ENCODE measurements at regions not wholly inside any gene's neighbourhood (a gene's known extent, or its start where the extent isn't known, plus 50 kb on each side); places are given as distances from the start of the nearest gene placed in this dataset.
"Not testable (repeated sequence)": the region's sequence is repeated elsewhere in the genome, so short reads cannot be mapped to it uniquely, and the experiment has no call there.

DNA sequence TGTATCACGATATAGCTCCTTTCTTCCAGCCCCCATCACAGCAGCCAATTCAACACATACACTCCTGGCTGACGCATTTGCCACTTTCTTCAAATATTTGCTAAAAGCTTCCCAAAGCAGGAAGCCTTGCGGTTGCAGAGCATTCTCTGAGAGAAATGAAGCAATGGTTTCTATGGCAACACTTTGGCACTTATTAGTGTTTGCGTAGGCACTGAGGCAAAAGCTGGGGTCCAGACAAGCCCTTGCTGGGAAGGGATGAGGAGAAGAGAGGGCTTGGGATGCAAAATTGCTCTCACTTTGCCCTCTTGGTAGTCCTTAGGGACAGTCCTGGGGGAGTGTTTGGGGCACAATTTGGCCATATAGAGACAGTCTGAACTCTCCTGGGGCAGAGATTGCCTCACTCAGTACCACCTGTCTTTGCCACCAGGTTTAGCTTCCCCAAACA, 55.0 kb upstream of the PAK3 start:
- Histone ChIP-seq H3K36me3 (replicated peaks; ENCODE audit: control insufficient read depth, insufficient read depth, low read length) (no peaks in the 10 kb centered on the region), H3K4me3 (ENCODE audit: insufficient read depth, low read depth, low read length) (no peak overlapping the region)
- DNase-seq = no peak

DNA sequence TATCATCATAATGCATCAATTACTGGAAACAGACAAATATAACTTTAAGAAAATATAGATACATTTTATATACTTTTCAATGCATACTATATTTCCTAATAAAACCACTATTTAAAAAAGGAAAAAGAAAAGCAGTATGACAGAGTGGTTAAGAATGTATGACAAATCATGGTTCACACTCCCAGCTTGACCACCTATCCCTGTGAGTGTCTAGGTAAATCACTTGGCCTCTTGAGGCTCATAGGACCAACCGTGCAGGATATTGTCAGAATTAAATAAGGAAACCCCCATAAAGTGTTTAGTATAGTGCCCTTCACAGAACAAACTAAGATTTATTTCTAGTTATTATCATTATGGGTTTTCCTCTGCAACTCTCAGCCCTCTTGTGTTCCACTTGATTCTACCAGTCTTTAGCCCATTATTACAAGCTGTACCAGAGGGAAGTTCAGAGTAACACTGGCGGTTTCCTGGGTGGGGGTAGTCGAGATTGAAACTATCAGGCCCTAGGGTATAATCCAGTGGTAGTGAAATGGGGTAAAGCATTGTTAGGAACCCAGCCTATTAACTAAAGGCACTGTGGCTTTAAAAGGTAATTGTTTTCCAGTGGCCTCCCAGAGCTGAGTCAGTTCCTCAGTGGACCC, 55.5 kb upstream of the PAK3 start:
- DNase-seq = no peak
- Histone ChIP-seq H3K27me3 (ENCODE audit: control insufficient read depth, insufficient read depth, low read length) (no peaks in the 10 kb centered on the region), H3K4me3 (ENCODE audit: insufficient read depth, low read depth, low read length) (no peak overlapping the region), H3K36me3 (replicated peaks; ENCODE audit: control insufficient read depth, insufficient read depth, low read length) (no peaks in the 10 kb centered on the region)

More for the DNA sequence above, 55.0 kb upstream of the PAK3 start:
- no peaks in the 10 kb centered on the region for H3K27me3 ChIP-seq (ENCODE audit: control insufficient read depth, insufficient read depth, low read length)

GRCh38 chrX:111039606-111040005, 56.4 kb upstream of the PAK3 start:
- Histone ChIP-seq H3K36me3 (replicated peaks; ENCODE audit: control insufficient read depth, insufficient read depth, low read length) (no peaks in the 10 kb centered on the region), H3K27me3 (ENCODE audit: control insufficient read depth, insufficient read depth, low read length) (no peaks in the 10 kb centered on the region), H3K4me3 (ENCODE audit: insufficient read depth, low read depth, low read length) (no peak overlapping the region)
- DNase-seq = peak; percentile 0

GRCh38 chrX:111035991-111036390, 60.0 kb upstream of the PAK3 start:
- DNase-seq = no peak
- no peak overlapping the region for H3K4me3 ChIP-seq (ENCODE audit: insufficient read depth, low read depth, low read length)
- H3K27me3 ChIP-seq (ENCODE audit: control insufficient read depth, insufficient read depth, low read length) = no peaks in the 10 kb centered on the region
- H3K36me3 ChIP-seq (replicated peaks; ENCODE audit: control insufficient read depth, insufficient read depth, low read length) = no peaks in the 10 kb centered on the region

- H3K4me3 ChIP-seq (ENCODE audit: insufficient read depth, low read depth, low read length) = no peak overlapping the region
- no peaks in the 10 kb centered on the region for H3K36me3 ChIP-seq (replicated peaks; ENCODE audit: control insufficient read depth, insufficient read depth, low read length)
- H3K27me3 ChIP-seq (ENCODE audit: control insufficient read depth, insufficient read depth, low read length) = no peaks in the 10 kb centered on the region
- DNase-seq = no peak
Measured at GRCh38 chrX:111035256-111035655, 60.7 kb upstream of the PAK3 start.

GRCh38 chrX:111022998-111023397, 73.0 kb upstream of the PAK3 start:
- H3K27me3 ChIP-seq (ENCODE audit: control insufficient read depth, insufficient read depth, low read length); H3K36me3 ChIP-seq (replicated peaks; ENCODE audit: control insufficient read depth, insufficient read depth, low read length); DNase-seq; H3K4me3 ChIP-seq (ENCODE audit: insufficient read depth, low read depth, low read length): not testable (repeated sequence)

- H3K36me3 ChIP-seq (replicated peaks; ENCODE audit: control insufficient read depth, insufficient read depth, low read length) = no peaks in the 10 kb centered on the region
- H3K27me3 ChIP-seq (ENCODE audit: control insufficient read depth, insufficient read depth, low read length) = no peaks in the 10 kb centered on the region
- no peak overlapping the region for H3K4me3 ChIP-seq (ENCODE audit: insufficient read depth, low read depth, low read length)
- DNase-seq = no peak
Measured at GRCh38 chrX:111020283-111020682, 75.7 kb upstream of the PAK3 start.

DNA sequence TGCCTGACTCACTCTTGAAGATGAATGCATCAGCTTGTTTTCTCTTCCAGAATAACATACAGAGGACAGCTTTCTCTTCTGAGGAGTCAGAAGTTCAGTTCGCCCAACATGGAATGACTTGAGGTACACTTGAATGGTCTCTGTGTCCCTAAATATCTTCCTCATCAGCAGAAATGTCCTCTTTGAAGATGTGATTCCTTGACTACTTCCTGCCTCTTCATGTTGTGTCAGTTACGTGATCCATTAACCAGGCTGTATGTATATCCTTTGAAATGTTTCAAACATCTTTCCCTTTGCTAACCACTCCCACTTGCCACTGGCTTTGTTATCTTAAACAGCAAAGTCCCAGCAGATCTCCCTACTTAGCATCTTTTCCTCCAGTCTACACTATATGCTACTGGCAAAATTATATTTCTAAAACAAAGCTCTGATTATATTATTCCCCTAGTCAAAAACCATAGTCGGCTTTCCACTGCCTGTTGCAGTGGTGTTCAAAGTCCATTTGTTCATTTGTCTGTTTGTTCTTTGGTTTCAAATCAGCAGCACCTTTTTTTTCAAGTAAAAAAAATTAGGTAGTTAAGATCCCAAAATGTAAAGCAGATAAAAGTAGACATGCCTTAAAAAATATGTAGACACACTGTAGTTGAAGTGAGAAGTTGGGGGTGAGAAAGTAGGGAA, 82.1 kb upstream of the PAK3 start:
- Histone ChIP-seq H3K36me3 (replicated peaks; ENCODE audit: control insufficient read depth, insufficient read depth, low read length) (no peaks in the 10 kb centered on the region), H3K4me3 (ENCODE audit: insufficient read depth, low read depth, low read length) (no peak overlapping the region), H3K27me3 (ENCODE audit: control insufficient read depth, insufficient read depth, low read length) (no peaks in the 10 kb centered on the region)
- no peak for DNase-seq

DNA sequence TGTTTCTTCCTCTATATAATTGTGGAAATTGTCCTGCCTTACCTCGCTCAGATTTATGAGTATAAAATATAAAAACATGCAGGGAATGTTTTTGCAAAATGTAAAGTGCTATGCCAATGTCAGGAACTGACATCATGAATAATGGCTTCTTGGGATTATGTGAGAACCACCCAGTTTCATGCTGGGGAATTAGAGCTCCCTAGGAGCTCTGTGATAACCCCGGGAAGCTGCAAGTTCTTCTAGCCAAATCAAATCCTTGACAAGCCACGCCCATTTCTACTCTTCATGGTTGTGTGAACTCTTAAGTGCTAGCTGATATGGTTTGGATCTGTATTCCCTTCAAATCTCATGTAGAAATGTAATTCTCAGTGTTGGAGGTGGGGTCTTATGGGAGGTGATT, 85.9 kb upstream of the PAK3 start:
- Histone ChIP-seq H3K4me3 (ENCODE audit: insufficient read depth, low read depth, low read length) (no peak overlapping the region), H3K27me3 (ENCODE audit: control insufficient read depth, insufficient read depth, low read length) (no peaks in the 10 kb centered on the region), H3K36me3 (replicated peaks; ENCODE audit: control insufficient read depth, insufficient read depth, low read length) (no peaks in the 10 kb centered on the region)
- no peak for DNase-seq

DNA sequence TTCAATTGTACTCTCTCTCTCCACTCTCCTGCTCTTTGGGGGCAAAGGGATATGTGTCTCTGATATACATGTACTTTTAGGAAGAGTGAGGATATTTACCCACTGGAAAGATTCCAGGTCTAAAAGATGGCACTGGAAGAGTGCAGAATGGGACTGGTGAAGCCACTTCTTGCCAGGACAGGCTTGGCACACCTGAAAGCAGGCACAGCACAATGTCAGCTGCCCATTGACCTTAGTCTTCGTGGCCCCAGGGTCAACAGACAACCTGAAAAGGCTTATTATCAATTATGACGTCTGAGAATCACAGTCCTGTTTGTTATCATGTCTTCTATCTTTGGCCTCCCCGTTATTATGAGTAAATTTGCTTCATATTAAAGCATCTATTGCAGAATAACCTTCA, 86.7 kb upstream of the PAK3 start:
- H3K27me3 ChIP-seq (ENCODE audit: control insufficient read depth, insufficient read depth, low read length) = no peaks in the 10 kb centered on the region
- no peak overlapping the region for H3K4me3 ChIP-seq (ENCODE audit: insufficient read depth, low read depth, low read length)
- no peak for DNase-seq
- no peaks in the 10 kb centered on the region for H3K36me3 ChIP-seq (replicated peaks; ENCODE audit: control insufficient read depth, insufficient read depth, low read length)

DNA sequence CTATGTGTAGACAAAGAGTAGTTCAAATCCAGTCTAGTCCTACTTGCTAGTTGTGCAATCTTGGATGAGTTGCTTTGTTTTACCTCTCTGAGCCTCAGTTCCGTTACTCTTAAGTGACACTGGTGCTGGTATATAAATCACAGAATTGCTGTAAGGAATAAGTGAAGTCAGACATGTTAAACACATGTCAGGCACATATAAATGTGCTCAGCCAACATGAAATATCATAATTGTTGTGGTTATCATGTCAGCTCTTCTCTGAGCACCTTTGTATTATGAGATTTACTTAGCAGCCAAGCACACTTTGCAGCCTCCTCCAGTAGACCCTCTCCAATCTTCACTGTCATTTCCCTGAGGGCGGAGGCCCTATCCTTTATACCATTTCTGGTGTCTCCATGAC, 87.9 kb upstream of the PAK3 start:
- Histone ChIP-seq H3K36me3 (replicated peaks; ENCODE audit: control insufficient read depth, insufficient read depth, low read length) (no peaks in the 10 kb centered on the region), H3K4me3 (ENCODE audit: insufficient read depth, low read depth, low read length) (no peak overlapping the region), H3K27me3 (ENCODE audit: control insufficient read depth, insufficient read depth, low read length) (no peaks in the 10 kb centered on the region)
- DNase-seq = no peak

GRCh38 chrX:111007238-111007637, 88.8 kb upstream of the PAK3 start:
- Histone ChIP-seq H3K36me3 (replicated peaks; ENCODE audit: control insufficient read depth, insufficient read depth, low read length) (no peaks in the 10 kb centered on the region), H3K27me3 (ENCODE audit: control insufficient read depth, insufficient read depth, low read length) (no peaks in the 10 kb centered on the region), H3K4me3 (ENCODE audit: insufficient read depth, low read depth, low read length) (no peak overlapping the region)
- DNase-seq = no peak

DNA sequence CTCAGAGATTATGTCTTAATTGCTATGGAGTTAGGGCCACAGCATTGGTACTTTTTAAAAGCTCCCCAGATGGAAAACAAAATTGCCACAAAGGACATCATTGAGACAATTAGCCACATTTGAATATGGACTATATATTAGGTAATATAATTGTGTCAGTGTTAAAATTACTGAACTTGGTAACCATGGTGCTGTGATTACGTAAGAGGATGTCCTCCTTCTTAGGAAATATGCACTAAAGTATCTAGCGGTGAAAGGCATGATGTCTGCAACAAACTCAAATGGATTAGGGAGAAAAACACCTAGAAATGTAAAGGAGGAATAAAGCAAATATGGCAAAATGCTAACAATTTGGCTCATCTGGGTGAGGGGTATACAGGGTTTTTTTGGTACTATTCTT, 89.9 kb upstream of the PAK3 start:
- no peaks in the 10 kb centered on the region for H3K27me3 ChIP-seq (ENCODE audit: control insufficient read depth, insufficient read depth, low read length)
- DNase-seq = no peak
- no peaks in the 10 kb centered on the region for H3K36me3 ChIP-seq (replicated peaks; ENCODE audit: control insufficient read depth, insufficient read depth, low read length)

GRCh38 chrX:111005166-111005565, 90.8 kb upstream of the PAK3 start:
- DNase-seq = no peak
- no peaks in the 10 kb centered on the region for H3K36me3 ChIP-seq (replicated peaks; ENCODE audit: control insufficient read depth, insufficient read depth, low read length)
- no peaks in the 10 kb centered on the region for H3K27me3 ChIP-seq (ENCODE audit: control insufficient read depth, insufficient read depth, low read length)
- H3K4me3 ChIP-seq (ENCODE audit: insufficient read depth, low read depth, low read length) = no peak overlapping the region

More for the DNA sequence above, 89.9 kb upstream of the PAK3 start:
- no peak overlapping the region for H3K4me3 ChIP-seq (ENCODE audit: insufficient read depth, low read depth, low read length)

DNA sequence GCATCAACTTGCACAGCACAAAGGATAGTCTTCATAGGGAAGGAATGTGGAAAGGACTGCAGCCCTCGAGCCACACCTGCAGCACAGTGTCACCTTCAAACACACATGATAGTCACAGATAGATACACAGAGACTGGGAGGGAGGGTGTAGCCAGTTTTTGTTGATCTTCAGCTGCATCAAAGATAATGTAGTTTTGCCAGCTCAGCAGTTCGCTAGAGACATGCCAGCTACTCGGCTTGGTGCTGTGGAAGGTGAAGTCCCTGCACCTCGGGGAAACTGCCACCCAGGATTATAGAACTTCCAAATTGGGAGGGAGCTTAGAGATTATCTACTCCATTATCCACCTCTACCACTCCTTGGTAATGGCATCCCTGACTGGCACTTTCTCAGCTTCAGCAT, 92.9 kb upstream of the PAK3 start:
- H3K4me3 ChIP-seq (ENCODE audit: insufficient read depth, low read depth, low read length) = no peak overlapping the region
- no peak for DNase-seq
- no peaks in the 10 kb centered on the region for H3K36me3 ChIP-seq (replicated peaks; ENCODE audit: control insufficient read depth, insufficient read depth, low read length)

More for the DNA sequence above, 92.9 kb upstream of the PAK3 start:
- no peaks in the 10 kb centered on the region for H3K27me3 ChIP-seq (ENCODE audit: control insufficient read depth, insufficient read depth, low read length)

Data from H7 (cell line).